A673 (cell line): ENCODE measurements at regions not wholly inside any gene's neighbourhood (a gene's known extent, or its start where the extent isn't known, plus 50 kb on each side); places are given as distances from the start of the nearest gene placed in this dataset.

ENCODE experiments used
- BruUV-seq: library from RNA; stranded (reverse); fragments of 400-500 nt; replicated peaks from 2 replicates; lab custom pipeline; 2021; lab: Mats Ljungman, UMichigan
- CTCF ChIA-PET: fragments of 300-600 bp; sonication (Branson Sonifier 250); formaldehyde crosslinking; loops from one replicate; lab custom pipeline; 2022; ENCODE audit warnings: antibody characterized with exemption; lab: Charles Lee
- POLR2A ChIA-PET: fragments of 300-600 bp; sonication (Branson Sonifier 250); formaldehyde crosslinking; loops from one replicate; lab custom pipeline; 2022; ENCODE audit warnings: antibody characterized with exemption; ENCODE audit not compliant: low non-redundant PET; lab: Charles Lee
- DNase-seq: peaks from one replicate; pipeline ENCODE4 v3.0.0-alpha.2; 2015; ENCODE audit warnings: low spot score
- H3K27ac ChIP-seq: fragments of 200-600 bp; sonication (generic); 2 replicates; pipeline ENCODE4 v1.5.1; 2016; ENCODE audit warnings: mixed run types, low read depth, mild to moderate bottlenecking, mixed read lengths, antibody characterized with exemption, low read length; ENCODE audit not compliant: poor library complexity, severe bottlenecking
- H3K27me3 ChIP-seq: fragments of 200-600 bp; sonication (generic); replicated peaks from 2 replicates; pipeline ENCODE4 v1.6.1; 2017; ENCODE audit warnings: mixed run types, low read depth, mild to moderate bottlenecking, mixed read lengths, antibody characterized with exemption, low read length; ENCODE audit not compliant: insufficient read depth, poor library complexity
- H3K36me3 ChIP-seq: fragments of 200-600 bp; sonication (generic); 2 replicates; pipeline ENCODE4 v1.6.1; 2016; ENCODE audit warnings: mixed run types, mild to moderate bottlenecking, mixed read lengths, antibody characterized with exemption, low read length; ENCODE audit not compliant: insufficient read depth, poor library complexity, severe bottlenecking
- H3K4me1 ChIP-seq: fragments of 200-600 bp; sonication (generic); 2 replicates; pipeline ENCODE4 v1.6.1; 2017; ENCODE audit warnings: mixed run types, mild to moderate bottlenecking, mixed read lengths, antibody characterized with exemption, low read length; ENCODE audit not compliant: insufficient read depth, poor library complexity, severe bottlenecking
- H3K4me3 ChIP-seq: fragments of 200-600 bp; sonication (generic); 2 replicates; pipeline ENCODE4 v1.5.1; 2016; ENCODE audit warnings: low read depth, mixed run types, mild to moderate bottlenecking, mixed read lengths, low read length; ENCODE audit not compliant: poor library complexity, severe bottlenecking
- H3K9me3 ChIP-seq: fragments of 200-600 bp; sonication (generic); 2 replicates; pipeline ENCODE4 v1.6.1; 2016; ENCODE audit warnings: mixed run types, low read depth, mild to moderate bottlenecking, mixed read lengths, antibody characterized with exemption, low read length; ENCODE audit not compliant: poor library complexity, severe bottlenecking
- CTCF ChIP-seq: fragments of 300-800, 200-600 bp; sonication (generic); conservative IDR thresholded peaks from 2 replicates; pipeline ENCODE4 v1.5.1; 2017; ENCODE audit warnings: low read depth, mild to moderate bottlenecking, antibody characterized with exemption, low read length, moderate library complexity, mixed read lengths
- EZH2 ChIP-seq: fragments of 200-600 bp; sonication (generic); IDR thresholded peaks from 2 replicates; pipeline ENCODE4 v1.6.1; 2017; ENCODE audit warnings: borderline replicate concordance, low read depth, mild to moderate bottlenecking, mixed read lengths, antibody characterized with exemption, low read length; ENCODE audit not compliant: poor library complexity, severe bottlenecking
- intact Hi-C: fragments of 100-400 bp; cut with micrococcal nuclease; formaldehyde crosslinking; loops from one replicate; pipeline ENCODE4 v1.10.0; 2022; ENCODE audit not compliant: unreplicated experiment

- TF ChIP-seq EZH2 (no peak), CTCF (no peak)
- DNase-seq, result no peak
- CTCF ChIA-PET, result no interaction called here
Observed at GRCh38 chr10:109358325-109358724, 565.0 kb downstream of the XPNPEP1 start.

GRCh38 chr10:109348324-109348723, 575.0 kb downstream of the XPNPEP1 start:
- Histone ChIP-seq H3K9me3 (peaks cover 14% of the 10 kb centered on the region), H3K4me1 (no peaks in the 10 kb centered on the region), H3K4me3 (no peak overlapping the region), H3K27me3 (no peaks in the 10 kb centered on the region), H3K27ac (no peak overlapping the region), H3K36me3 (no peaks in the 10 kb centered on the region)
- CTCF ChIA-PET, result no interaction called here
- intact Hi-C loops, result no loop called here
- POLR2A ChIA-PET, result no interaction called here
- no TSS peak for BruUV-seq
- DNase-seq, result no peak
- TF ChIP-seq EZH2, result no peak
- no peak for TF ChIP-seq CTCF

More at GRCh38 chr10:109358325-109358724, 565.0 kb downstream of the XPNPEP1 start:
- BruUV-seq, result no TSS peak
- Histone ChIP-seq H3K9me3 (no peaks in the 10 kb centered on the region), H3K4me1 (peaks cover 25% of the 10 kb centered on the region), H3K27me3 (no peaks in the 10 kb centered on the region), H3K27ac (no peak overlapping the region), H3K36me3 (no peaks in the 10 kb centered on the region), H3K4me3 (no peak overlapping the region)
- intact Hi-C loops, result no loop called here
- POLR2A ChIA-PET, result interaction anchor here (0.6 kb wide), 1 partner anchor 34 kb away, joined by 3 read pairs; no protein-coding TSS in a partner anchor

DNA sequence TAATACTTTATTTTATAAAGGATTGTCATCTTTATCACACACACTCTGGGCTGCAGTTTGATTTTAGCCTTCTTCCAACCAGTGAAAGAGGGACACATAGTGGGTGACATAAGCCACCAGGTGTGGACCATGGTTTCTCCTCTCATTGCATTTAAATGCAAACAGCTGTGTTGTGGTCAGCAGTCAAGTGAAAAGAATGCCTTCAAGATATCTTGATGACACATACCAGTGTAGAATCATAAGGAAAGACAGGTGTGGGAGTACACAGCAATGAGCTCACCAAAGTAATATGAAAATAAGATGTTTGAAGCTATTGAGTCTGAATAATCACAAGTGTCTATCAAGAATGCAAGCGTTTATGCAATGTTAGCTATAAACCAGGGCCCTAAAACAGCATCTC, 580.0 kb downstream of the XPNPEP1 start:
- H3K4me3 ChIP-seq, result no peak overlapping the region
- H3K4me1 ChIP-seq, result no peaks in the 10 kb centered on the region
- H3K36me3 ChIP-seq, result no peaks in the 10 kb centered on the region
- ChIA-PET CTCF (no interaction called here), POLR2A (interaction anchor here (0.5 kb wide), 1 partner anchor 95 kb away, joined by 4 read pairs; no protein-coding TSS in a partner anchor)
- TF ChIP-seq EZH2, result no peak
- no peak for TF ChIP-seq CTCF
- no peaks in the 10 kb centered on the region for H3K9me3 ChIP-seq
- no peaks in the 10 kb centered on the region for H3K27me3 ChIP-seq
- no peak for DNase-seq
- BruUV-seq, result no TSS peak
- H3K27ac ChIP-seq, result no peak overlapping the region
- intact Hi-C loops, result no loop called here
